ENCODE measurements at regions not wholly inside any gene's neighbourhood (a gene's known extent, or its start where the extent isn't known, plus 50 kb on each side); places are given as distances from the start of the nearest gene placed in this dataset.

DNA sequence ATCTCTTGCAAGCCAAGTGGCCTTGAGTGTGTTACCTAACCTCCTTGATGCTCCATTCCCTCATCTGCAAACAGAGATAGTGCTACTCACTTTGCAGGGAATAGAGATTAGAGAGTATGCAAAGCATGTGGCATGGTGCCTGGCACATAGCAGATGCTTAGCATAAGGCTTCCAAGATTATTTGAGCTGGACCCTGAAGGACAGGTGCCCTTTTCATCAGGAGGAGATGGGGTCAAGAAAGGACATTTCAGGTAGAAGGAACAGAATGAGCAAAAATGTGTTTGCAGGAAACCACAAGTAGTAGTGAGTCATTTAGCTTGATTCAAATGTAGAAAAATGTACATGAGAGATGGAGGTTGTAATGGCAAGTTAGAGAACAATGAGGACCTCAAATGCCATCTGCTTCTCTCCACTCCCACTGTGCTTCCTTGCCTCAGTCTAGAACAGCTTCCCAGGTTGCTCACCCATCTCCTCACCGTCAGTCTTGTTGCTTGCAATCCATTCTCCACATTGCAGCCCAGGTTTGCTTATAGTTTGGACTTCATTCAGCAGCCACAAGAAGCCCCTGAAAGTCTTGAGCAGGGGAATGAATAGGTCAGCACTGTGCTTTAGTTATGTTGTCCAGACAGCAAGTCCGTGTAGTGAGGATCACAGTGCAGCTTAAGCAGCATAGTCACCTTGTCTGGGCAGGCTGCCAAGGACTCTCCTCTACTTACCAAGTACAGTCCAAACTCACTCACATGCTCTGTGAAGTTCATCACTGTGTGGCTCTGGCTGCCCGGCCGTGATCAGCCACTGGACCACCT is 536.3 kb upstream of the CCDC196 start:
- no peak for TF ChIP-seq POLR2A (IDR thresholded peaks at IDR 0.05)
- TF ChIP-seq, protein P1, sequence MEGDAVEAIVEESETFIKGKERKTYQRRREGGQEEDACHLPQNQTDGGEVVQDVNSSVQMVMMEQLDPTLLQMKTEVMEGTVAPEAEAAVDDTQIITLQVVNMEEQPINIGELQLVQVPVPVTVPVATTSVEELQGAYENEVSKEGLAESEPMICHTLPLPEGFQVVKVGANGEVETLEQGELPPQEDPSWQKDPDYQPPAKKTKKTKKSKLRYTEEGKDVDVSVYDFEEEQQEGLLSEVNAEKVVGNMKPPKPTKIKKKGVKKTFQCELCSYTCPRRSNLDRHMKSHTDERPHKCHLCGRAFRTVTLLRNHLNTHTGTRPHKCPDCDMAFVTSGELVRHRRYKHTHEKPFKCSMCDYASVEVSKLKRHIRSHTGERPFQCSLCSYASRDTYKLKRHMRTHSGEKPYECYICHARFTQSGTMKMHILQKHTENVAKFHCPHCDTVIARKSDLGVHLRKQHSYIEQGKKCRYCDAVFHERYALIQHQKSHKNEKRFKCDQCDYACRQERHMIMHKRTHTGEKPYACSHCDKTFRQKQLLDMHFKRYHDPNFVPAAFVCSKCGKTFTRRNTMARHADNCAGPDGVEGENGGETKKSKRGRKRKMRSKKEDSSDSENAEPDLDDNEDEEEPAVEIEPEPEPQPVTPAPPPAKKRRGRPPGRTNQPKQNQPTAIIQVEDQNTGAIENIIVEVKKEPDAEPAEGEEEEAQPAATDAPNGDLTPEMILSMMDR (IDR thresholded peaks at IDR 0.05): no peak

Measured in Peyer's patch (tissue), 4 donors.